HEK293 (cell line): ENCODE measurements at regions not wholly inside any gene's neighbourhood (a gene's known extent, or its start where the extent isn't known, plus 50 kb on each side); places are given as distances from the start of the nearest gene placed in this dataset.

Experiments used
- CTCF ChIP-seq: fragments of 450-650 bp; formaldehyde crosslinking; IDR thresholded peaks from 2 replicates; pipeline ENCODE4 v1.5.1; 2016; ENCODE audit warnings: missing biosample characterization, missing genetic modification characterization
- KLF1 ChIP-seq: fragments of 450-650 bp; formaldehyde crosslinking; IDR thresholded peaks from 2 replicates; pipeline ENCODE4 v1.5.1; 2016; ENCODE audit warnings: missing biosample characterization, missing genetic modification characterization
- REST ChIP-seq: fragments of 450-650 bp; formaldehyde crosslinking; IDR thresholded peaks from 2 replicates; pipeline ENCODE4 v1.5.1; 2016; ENCODE audit warnings: missing biosample characterization, missing genetic modification characterization
- ZBTB10 ChIP-seq: fragments of 450-650 bp; formaldehyde crosslinking; IDR thresholded peaks from 2 replicates; pipeline ENCODE4 v1.5.1; 2016; ENCODE audit warnings: missing biosample characterization, missing genetic modification characterization
- ZNF24 ChIP-seq: fragments of 450-650 bp; formaldehyde crosslinking; IDR thresholded peaks from 2 replicates; pipeline ENCODE4 v1.5.1; 2016; ENCODE audit warnings: missing biosample characterization, missing genetic modification characterization
- ZNF274 ChIP-seq, 2 experiments: fragments of 200-500 bp in 1 of 2; fragments of 450-650 bp in 1 of 2; sonication (Bioruptor generic) in 1 of 2; formaldehyde crosslinking in 1 of 2; IDR thresholded peaks; 2 replicates each; pipeline versions ENCODE4 v1.5.1 to v1.6.1; 2014 to 2016; ENCODE audit warnings: borderline replicate concordance in 1 of 2, inconsistent platforms in 1 of 2, low read length in 1 of 2, missing biosample characterization in 1 of 2, missing genetic modification characterization in 1 of 2
- ZNF416 ChIP-seq: fragments of 450-650 bp; formaldehyde crosslinking; IDR thresholded peaks from 2 replicates; pipeline ENCODE4 v1.5.1; 2016; ENCODE audit warnings: missing biosample characterization, missing genetic modification characterization
- ZNF623 ChIP-seq: fragments of 450-650 bp; formaldehyde crosslinking; IDR thresholded peaks from 2 replicates; pipeline ENCODE4 v1.5.1; 2016; ENCODE audit warnings: missing biosample characterization, missing genetic modification characterization
- ZNF830 ChIP-seq: fragments of 450-650 bp; IDR thresholded peaks from 2 replicates; pipeline ENCODE4 v1.5.0; 2018; ENCODE audit warnings: missing biosample characterization, missing genetic modification characterization, low read depth, mild to moderate bottlenecking, moderate library complexity
- ZNF837 ChIP-seq: fragments of 450-650 bp; formaldehyde crosslinking; IDR thresholded peaks from 2 replicates; pipeline ENCODE4 v1.5.1; 2016; ENCODE audit warnings: missing biosample characterization, missing genetic modification characterization

GRCh38 chr4:174138616-174139015, 144.9 kb downstream of the FBXO8 start:
- TF ChIP-seq CTCF (tag by site-specific recombination) (no peak), ZNF24 (no peak), ZNF623 (tag by site-specific recombination) (no peak), ZNF274 (IDR thresholded peaks at IDR 0.05; ENCODE audit: low read length) (no peak), ZNF274 (tag by site-specific recombination; IDR thresholded peaks at IDR 0.05; ENCODE audit: borderline replicate concordance) (no peak), ZNF830 (tag by site-specific recombination) (no peak), ZNF416 (tag by site-specific recombination) (no peak), KLF1 (tag by site-specific recombination) (no peak), ZNF837 (tag by site-specific recombination) (no peak), REST (tag by site-specific recombination) (no peak), ZBTB10 (tag by site-specific recombination) (no peak)
